Left lung (tissue), 4 donors: ENCODE measurements at regions not wholly inside any gene's neighbourhood (a gene's known extent, or its start where the extent isn't known, plus 50 kb on each side); places are given as distances from the start of the nearest gene placed in this dataset.

Source experiments
- ATAC-seq: fragments of 200-7000 bp; cut with Tn5 transposase; one replicate; pipeline ENCODE4 v1.9.1; 2020; ENCODE audit warnings: moderate library complexity
- DNase-seq, 4 donors: peaks; one replicate each; pipeline ENCODE4 v3.0.0-alpha.2; 2013 to 2020
- H3K27ac ChIP-seq, 2 donors: fragments of 200-600 bp; sonication (generic) in 1 of 2; one replicate each; pipeline versions ENCODE4 v1.5.0 to v1.8.0; 2020 to 2021
- H3K27me3 ChIP-seq, 2 donors: fragments of 200-600 bp; sonication (generic) in 1 of 2; one replicate each; pipeline versions ENCODE4 v1.5.0 to v1.8.0; 2020 to 2021
- H3K36me3 ChIP-seq, 2 donors: fragments of 200-600 bp; sonication (generic) in 1 of 2; one replicate each; pipeline versions ENCODE4 v1.5.0 to v1.8.0; 2020 to 2021
- H3K4me1 ChIP-seq, 2 donors: fragments of 200-600 bp; one replicate each; pipeline ENCODE4 v1.8.0; 2021
- H3K4me3 ChIP-seq, 2 donors: fragments of 200-600 bp; sonication (generic) in 1 of 2; one replicate each; pipeline versions ENCODE4 v1.5.0 to v1.8.0; 2020 to 2021; ENCODE audit warnings: mild to moderate bottlenecking in 1 of 2
- H3K9me3 ChIP-seq, 2 donors: fragments of 200-600 bp; sonication (generic) in 1 of 2; one replicate each; pipeline versions ENCODE4 v1.5.0 to v1.8.0; 2020 to 2021
- intact Hi-C, 2 donors: fragments of 100-400 bp; cut with DNase I; formaldehyde crosslinking; loops; one replicate each; pipeline versions ENCODE4 v1.11.2 to v1.14.2; 2022
- TF ChIP-seq, protein P1 (sequence below), 2 donors: fragments of 200-600 bp; sonication (generic) in 1 of 2; IDR thresholded peaks; one replicate each; pipeline versions ENCODE4 v1.5.0 to v1.8.0; 2021; ENCODE audit warnings: antibody characterized with exemption in 2 of 2
- donor health status: DM: no; HTN: yes; CAD: no.
- donor health status: DM: no; HTN: no; CAD: no.

DNA sequence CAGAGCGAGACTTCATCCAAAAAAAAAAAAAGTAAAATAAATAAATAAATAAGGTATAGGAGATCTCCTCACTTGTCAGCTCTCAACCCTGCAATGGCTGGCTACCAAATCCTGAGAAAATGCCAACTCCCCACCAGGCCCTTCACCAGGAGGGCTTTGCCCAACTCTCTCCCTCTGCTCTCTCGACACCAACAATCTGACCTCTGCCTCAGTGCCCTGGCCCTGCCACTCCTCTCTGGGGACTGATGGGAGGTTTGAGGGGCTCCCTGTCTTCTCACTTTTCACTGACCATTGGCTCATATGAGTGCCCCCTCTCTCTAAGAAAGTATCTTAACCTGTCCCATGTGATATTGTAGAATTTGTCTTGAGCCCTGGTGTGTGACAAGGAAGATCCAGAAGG, 52.6 kb upstream of the SH3PXD2B start:
- no peaks in the 10 kb centered on the region for H3K36me3 ChIP-seq
- peaks cover 0 to 11% of the 10 kb centered on the region in 2 donors for H3K9me3 ChIP-seq
- TF ChIP-seq, protein P1, sequence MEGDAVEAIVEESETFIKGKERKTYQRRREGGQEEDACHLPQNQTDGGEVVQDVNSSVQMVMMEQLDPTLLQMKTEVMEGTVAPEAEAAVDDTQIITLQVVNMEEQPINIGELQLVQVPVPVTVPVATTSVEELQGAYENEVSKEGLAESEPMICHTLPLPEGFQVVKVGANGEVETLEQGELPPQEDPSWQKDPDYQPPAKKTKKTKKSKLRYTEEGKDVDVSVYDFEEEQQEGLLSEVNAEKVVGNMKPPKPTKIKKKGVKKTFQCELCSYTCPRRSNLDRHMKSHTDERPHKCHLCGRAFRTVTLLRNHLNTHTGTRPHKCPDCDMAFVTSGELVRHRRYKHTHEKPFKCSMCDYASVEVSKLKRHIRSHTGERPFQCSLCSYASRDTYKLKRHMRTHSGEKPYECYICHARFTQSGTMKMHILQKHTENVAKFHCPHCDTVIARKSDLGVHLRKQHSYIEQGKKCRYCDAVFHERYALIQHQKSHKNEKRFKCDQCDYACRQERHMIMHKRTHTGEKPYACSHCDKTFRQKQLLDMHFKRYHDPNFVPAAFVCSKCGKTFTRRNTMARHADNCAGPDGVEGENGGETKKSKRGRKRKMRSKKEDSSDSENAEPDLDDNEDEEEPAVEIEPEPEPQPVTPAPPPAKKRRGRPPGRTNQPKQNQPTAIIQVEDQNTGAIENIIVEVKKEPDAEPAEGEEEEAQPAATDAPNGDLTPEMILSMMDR (IDR thresholded peaks at IDR 0.05): no peak
- peaks cover 0 to 4% of the 10 kb centered on the region in 2 donors for H3K27me3 ChIP-seq
- H3K4me3 ChIP-seq: no peak overlapping the region
- intact Hi-C loops: loop anchor here in 1 of 2 donors (10.0 kb wide), 1 partner anchor 48 kb away; no protein-coding TSS in a partner anchor
- no peak overlapping the region for H3K27ac ChIP-seq
- peak in 1 of 4 donors; percentile 7 for DNase-seq
- ATAC-seq: no peak
- H3K4me1 ChIP-seq: peaks cover 0 to 10% of the 10 kb centered on the region in 2 donors

DNA sequence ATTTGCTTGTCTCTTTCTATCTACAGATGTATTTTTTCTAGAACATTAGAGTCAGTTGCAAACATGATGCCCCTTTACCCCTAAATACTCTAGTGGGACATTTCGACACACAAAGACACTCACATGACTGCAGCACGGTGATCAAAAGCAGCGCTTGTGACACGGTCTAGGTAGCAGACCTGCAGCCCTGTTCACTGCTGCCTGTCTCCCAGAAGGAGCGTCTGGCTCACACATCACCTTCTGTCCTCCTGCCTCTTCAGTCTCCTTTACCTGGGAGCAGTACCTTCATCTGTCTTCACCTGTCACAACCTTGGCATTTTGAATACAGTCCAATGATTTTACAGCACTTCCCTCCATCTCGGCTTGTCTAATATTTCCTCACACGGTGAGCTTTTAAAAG, 51.9 kb upstream of the SH3PXD2B start:
- ATAC-seq (no peak), DNase-seq (peak in 1 of 4 donors; percentile 2)
- intact Hi-C loops: loop anchor here in 1 of 2 donors (10.0 kb wide), 1 partner anchor 49 kb away; no protein-coding TSS in a partner anchor

DNA sequence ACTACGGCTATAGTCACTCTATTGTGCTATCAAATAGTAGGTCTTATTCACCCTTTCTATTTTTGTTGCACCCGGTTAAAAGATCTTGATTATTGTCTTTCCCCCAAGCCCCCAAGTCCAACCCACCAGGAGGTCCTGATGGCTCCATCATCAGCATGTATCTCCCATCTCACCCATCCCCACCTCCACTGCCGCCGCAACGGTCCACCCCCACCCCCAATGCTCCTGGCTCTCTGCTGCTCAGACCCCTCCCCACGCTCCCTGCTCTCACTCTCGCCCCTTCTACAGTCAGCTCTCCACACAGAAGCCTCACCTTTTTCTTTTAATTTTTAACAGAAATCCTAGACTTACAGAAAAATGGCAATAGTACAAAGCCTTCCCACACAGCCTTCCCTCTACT, 51.5 kb upstream of the SH3PXD2B start:
- TF ChIP-seq, protein P1 (IDR thresholded peaks at IDR 0.05): no peak
- intact Hi-C loops: loop anchor here in 1 of 2 donors (10.0 kb wide), 1 partner anchor 49 kb away; no protein-coding TSS in a partner anchor
- DNase-seq: peak in 1 of 4 donors; percentile 26
- no peak for ATAC-seq
- no peaks in the 10 kb centered on the region for H3K9me3 ChIP-seq
- H3K27ac ChIP-seq: no peak overlapping the region
- H3K4me1 ChIP-seq: peaks cover 0 to 10% of the 10 kb centered on the region in 2 donors
- peaks cover 0 to 4% of the 10 kb centered on the region in 2 donors for H3K27me3 ChIP-seq
- no peaks in the 10 kb centered on the region for H3K36me3 ChIP-seq
- H3K4me3 ChIP-seq: no peak overlapping the region

More for the DNA sequence above, 51.9 kb upstream of the SH3PXD2B start:
- Histone ChIP-seq H3K9me3 (peaks cover 0 to 4% of the 10 kb centered on the region in 2 donors), H3K4me3 (no peak overlapping the region), H3K4me1 (peaks cover 0 to 10% of the 10 kb centered on the region in 2 donors), H3K27me3 (peaks cover 0 to 4% of the 10 kb centered on the region in 2 donors), H3K36me3 (no peaks in the 10 kb centered on the region), H3K27ac (no peak overlapping the region)
- TF ChIP-seq, protein P1 (IDR thresholded peaks at IDR 0.05): no peak

DNA sequence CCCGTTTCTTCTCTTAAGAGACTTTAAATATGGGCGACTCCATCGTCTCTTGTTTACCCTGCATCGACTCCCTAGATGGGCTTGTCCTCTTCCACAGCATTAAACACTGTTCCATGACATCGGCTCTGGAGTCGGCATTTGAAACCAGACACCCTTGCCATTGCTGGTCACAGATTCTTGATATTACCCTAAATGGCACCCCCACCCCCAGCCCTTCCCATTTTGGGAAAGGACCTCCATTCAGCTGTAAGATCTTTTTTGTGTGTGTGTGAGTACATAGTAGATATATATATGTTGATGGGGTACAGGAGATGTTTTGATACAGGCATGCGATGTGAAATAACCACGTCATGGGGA, 51.1 kb upstream of the SH3PXD2B start:
- TF ChIP-seq, protein P1 (IDR thresholded peaks at IDR 0.05): no peak
- no peaks in the 10 kb centered on the region for H3K36me3 ChIP-seq
- H3K27ac ChIP-seq: no peak overlapping the region
- peaks cover 0 to 10% of the 10 kb centered on the region in 2 donors for H3K4me1 ChIP-seq
- intact Hi-C loops: loop anchor here in 1 of 2 donors (10.0 kb wide), 1 partner anchor 49 kb away; no protein-coding TSS in a partner anchor
- ATAC-seq (no peak), DNase-seq (peak in 1 of 4 donors; percentile 25)
- H3K27me3 ChIP-seq: peaks cover 0 to 4% of the 10 kb centered on the region in 2 donors
- H3K9me3 ChIP-seq: no peaks in the 10 kb centered on the region
- H3K4me3 ChIP-seq: no peak overlapping the region

DNA sequence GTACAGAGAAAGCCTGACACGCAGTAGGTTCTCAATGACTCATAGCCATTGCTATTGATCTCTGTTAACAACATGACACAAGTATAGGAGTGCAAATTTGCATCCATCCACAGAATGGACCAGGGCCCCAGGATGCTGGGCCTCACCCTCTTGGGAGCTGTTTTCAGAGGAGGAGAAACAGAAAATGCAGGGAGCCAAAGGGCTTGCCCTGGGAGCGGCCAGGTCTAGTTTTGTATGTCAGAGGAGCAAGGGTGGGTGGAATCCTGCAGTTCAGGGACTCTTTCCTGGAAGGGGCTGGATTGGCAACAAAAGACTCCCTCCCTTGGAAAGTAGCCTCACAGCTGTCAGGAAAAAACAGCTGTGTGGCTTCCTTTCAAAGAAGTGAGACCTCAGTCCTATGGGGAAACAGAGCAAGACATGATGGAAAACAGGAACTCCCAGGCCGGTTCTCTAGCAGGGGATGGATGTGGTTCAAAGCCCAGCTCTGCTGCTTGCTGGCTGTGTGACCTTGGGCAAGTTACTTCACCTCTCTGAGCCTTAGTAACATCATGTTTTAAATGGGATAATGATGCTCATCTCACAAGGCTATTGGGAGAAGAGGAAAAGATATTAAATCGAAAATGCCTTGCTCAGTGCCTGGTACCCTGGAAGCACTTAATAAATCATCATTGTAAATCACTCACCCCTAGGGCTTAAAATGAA, 50.5 kb upstream of the SH3PXD2B start:
- H3K27ac ChIP-seq: peak overlapping the region in 1 of 2 donors; percentile 44
- DNase-seq (peak in 2 of 4 donors; percentile 30 to 47), ATAC-seq (peak; percentile 38)
- no peaks in the 10 kb centered on the region for H3K36me3 ChIP-seq
- intact Hi-C loops: loop anchor here in 1 of 2 donors (10.0 kb wide), 1 partner anchor 50 kb away; no protein-coding TSS in a partner anchor
- H3K27me3 ChIP-seq: peaks cover 0 to 4% of the 10 kb centered on the region in 2 donors
- peaks cover 0 to 10% of the 10 kb centered on the region in 2 donors for H3K4me1 ChIP-seq
- TF ChIP-seq, protein P1 (IDR thresholded peaks at IDR 0.05): no peak
- H3K9me3 ChIP-seq: no peaks in the 10 kb centered on the region
- no peak overlapping the region for H3K4me3 ChIP-seq
